H9 (cell line): ENCODE measurements at regions not wholly inside any gene's neighbourhood (a gene's known extent, or its start where the extent isn't known, plus 50 kb on each side); places are given as distances from the start of the nearest gene placed in this dataset.

Experiments
- DNase-seq: peaks from one replicate; pipeline ENCODE4 v3.0.0-alpha.2; 2017
- H2AFZ ChIP-seq: one replicate; pipeline ENCODE4 v1.6.1; 2013; ENCODE audit warnings: mild to moderate bottlenecking, low read length, control low read depth, moderate library complexity
- H2AK5ac ChIP-seq: 2 replicates; pipeline ENCODE4 v1.6.1; 2013; ENCODE audit warnings: low read length, control low read depth, mixed read lengths; ENCODE audit not compliant: insufficient read length
- H2BK120ac ChIP-seq: one replicate; pipeline ENCODE4 v1.6.1; 2013; ENCODE audit warnings: low read depth, mild to moderate bottlenecking, low read length, control low read depth, inconsistent platforms; ENCODE audit not compliant: poor library complexity, severe bottlenecking
- H2BK12ac ChIP-seq: 2 replicates; pipeline ENCODE4 v1.6.1; 2013; ENCODE audit warnings: low read length, control low read depth, mixed read lengths, low read depth; ENCODE audit not compliant: insufficient read length
- H2BK15ac ChIP-seq: 2 replicates; pipeline ENCODE4 v1.6.1; 2013; ENCODE audit warnings: low read depth, low read length, control low read depth
- H2BK20ac ChIP-seq: one replicate; pipeline ENCODE4 v1.6.1; 2013; ENCODE audit warnings: low read depth, mild to moderate bottlenecking, low read length, control low read depth, inconsistent platforms; ENCODE audit not compliant: poor library complexity, severe bottlenecking
- H2BK5ac ChIP-seq: 2 replicates; pipeline ENCODE4 v1.6.1; 2013; ENCODE audit warnings: low read length, control low read depth, mixed read lengths; ENCODE audit not compliant: insufficient read length
- H3K14ac ChIP-seq: 2 replicates; pipeline ENCODE4 v1.6.1; 2013; ENCODE audit warnings: low read length, control low read depth; ENCODE audit not compliant: insufficient read depth
- H3K18ac ChIP-seq: 2 replicates; pipeline ENCODE4 v1.6.1; 2013; ENCODE audit warnings: low read depth, mild to moderate bottlenecking, mixed read lengths, low read length, control low read depth; ENCODE audit not compliant: insufficient read length
- H3K23ac ChIP-seq: 2 replicates; pipeline ENCODE4 v1.6.1; 2013; ENCODE audit warnings: low read length, control low read depth, mixed read lengths, low read depth; ENCODE audit not compliant: insufficient read length
- H3K23me2 ChIP-seq: 2 replicates; pipeline ENCODE4 v1.6.1; 2013; ENCODE audit warnings: low read depth, mild to moderate bottlenecking, mixed read lengths, low read length, control low read depth; ENCODE audit not compliant: insufficient read length, poor library complexity, severe bottlenecking
- H3K27ac ChIP-seq: 2 replicates; pipeline ENCODE4 v1.5.1; 2013; ENCODE audit warnings: low read length, control low read depth, mixed read lengths, low read depth; ENCODE audit not compliant: insufficient read length
- H3K27me3 ChIP-seq: 2 replicates; pipeline ENCODE4 v1.6.1; 2013; ENCODE audit warnings: low read length, control low read depth, inconsistent platforms; ENCODE audit not compliant: insufficient read depth
- H3K4ac ChIP-seq: 2 replicates; pipeline ENCODE4 v1.6.1; 2013; ENCODE audit warnings: low read depth, mild to moderate bottlenecking, control low read depth, inconsistent platforms, low read length, moderate library complexity
- H3K4me1 ChIP-seq: 2 replicates; pipeline ENCODE4 v1.6.1; 2013; ENCODE audit warnings: low read length, control low read depth, inconsistent platforms; ENCODE audit not compliant: insufficient read depth
- H3K4me2 ChIP-seq: 2 replicates; pipeline ENCODE4 v1.6.1; 2013; ENCODE audit warnings: low read length, control low read depth, mixed read lengths; ENCODE audit not compliant: insufficient read length, insufficient read depth
- H3K56ac ChIP-seq: 2 replicates; pipeline ENCODE4 v1.6.1; 2013; ENCODE audit warnings: low read depth, mild to moderate bottlenecking, mixed read lengths, low read length, control low read depth; ENCODE audit not compliant: insufficient read length
- H3K79me1 ChIP-seq: 2 replicates; pipeline ENCODE4 v1.6.1; 2013; ENCODE audit warnings: low read depth, mild to moderate bottlenecking, moderate library complexity, low read length, control low read depth, inconsistent platforms; ENCODE audit not compliant: insufficient read depth, poor library complexity, severe bottlenecking
- H3K79me2 ChIP-seq: 2 replicates; pipeline ENCODE4 v1.6.1; 2013; ENCODE audit warnings: low read length, control low read depth, inconsistent platforms; ENCODE audit not compliant: insufficient read depth
- H3K9ac ChIP-seq: 2 replicates; pipeline ENCODE4 v1.6.1; 2013; ENCODE audit warnings: low read length, control low read depth, mixed read lengths; ENCODE audit not compliant: insufficient read length; ENCODE audit errors: extremely low read depth
- H3K9me3 ChIP-seq: one replicate; pipeline ENCODE4 v1.6.1; 2013; ENCODE audit warnings: low read depth, low read length, inconsistent platforms; ENCODE audit not compliant: control insufficient read depth
- H3T11ph ChIP-seq: one replicate; pipeline ENCODE4 v1.6.1; 2013; ENCODE audit warnings: mild to moderate bottlenecking, low read length, control low read depth, inconsistent platforms
- H4K20me1 ChIP-seq: one replicate; pipeline ENCODE4 v1.6.1; 2013; ENCODE audit not compliant: control insufficient read depth, insufficient read length, insufficient read depth
- H4K5ac ChIP-seq: 2 replicates; pipeline ENCODE4 v1.6.1; 2013; ENCODE audit warnings: low read depth, mild to moderate bottlenecking, mixed read lengths, low read length, control low read depth; ENCODE audit not compliant: insufficient read length
- H4K8ac ChIP-seq: replicated peaks from 2 replicates; pipeline ENCODE4 v1.6.1; 2013; ENCODE audit warnings: low read length, control low read depth, mixed read lengths, low read depth; ENCODE audit not compliant: insufficient read length
- H4K91ac ChIP-seq: 2 replicates; pipeline ENCODE4 v1.6.1; 2013; ENCODE audit warnings: low read depth, mild to moderate bottlenecking, moderate library complexity, mixed read lengths, low read length, control low read depth; ENCODE audit not compliant: insufficient read length
- H3K27ac Mint-ChIP-seq, 3 experiments: 2 replicates in 2 of 3; 3 replicates in 1 of 3; pipeline ENCODE4 v1.8.0; 2020 to 2021; ENCODE audit warnings: mixed read lengths in 3 of 3, mild to moderate bottlenecking in 1 of 3, moderate library complexity in 1 of 3
- H3K27me3 Mint-ChIP-seq: 2 replicates; pipeline ENCODE4 v1.8.0; 2021; ENCODE audit warnings: low read depth, mild to moderate bottlenecking, moderate library complexity, mixed read lengths
- H3K36me3 Mint-ChIP-seq, 3 experiments: 2 replicates in 2 of 3; 3 replicates in 1 of 3; pipeline ENCODE4 v1.8.0; 2020 to 2021; ENCODE audit warnings: low read depth in 3 of 3, mixed read lengths in 3 of 3; ENCODE audit not compliant: insufficient read depth in 1 of 3
- H3K4me1 Mint-ChIP-seq, 2 experiments: 2 replicates each; pipeline ENCODE4 v1.8.0; 2020; ENCODE audit warnings: mixed read lengths in 2 of 2
- H3K4me3 Mint-ChIP-seq, 2 experiments: 2 replicates in 1 of 2; 3 replicates in 1 of 2; pipeline ENCODE4 v1.8.0; 2020 to 2021; ENCODE audit warnings: mild to moderate bottlenecking in 2 of 2, mixed read lengths in 2 of 2, moderate library complexity in 1 of 2
- H3K9me3 Mint-ChIP-seq, 2 experiments: 2 replicates in 1 of 2; 3 replicates in 1 of 2; pipeline ENCODE4 v1.8.0; 2020; ENCODE audit warnings: mild to moderate bottlenecking in 2 of 2, mixed read lengths in 2 of 2, moderate library complexity in 1 of 2
- CTCF ChIP-seq: fragments of 200-600 bp; sonication (generic); conservative IDR thresholded peaks from 3 replicates; pipeline ENCODE4 v1.8.0; 2021; ENCODE audit warnings: antibody characterized with exemption, mild to moderate bottlenecking
- WGBS: extraction: QIAGEN DNeasy Blood & Tissue Kit; methylation state at CpG from one replicate; pipeline ENCODE4 v1.1.7; 2013; ENCODE audit warnings: missing lambda C conversion rate, low lambda C conversion rate, mixed read lengths; ENCODE audit not compliant: insufficient read length; ENCODE audit errors: extremely low coverage; 5-methylcytosine and 5-hydroxymethylcytosine counted together

GRCh38 chr7:84549409-84549808 is 354.8 kb upstream of the SEMA3A start:
- peaks cover 0 to 3% (median 0%) of the 10 kb centered on the region in 3 experiments; a peak in 2 of 7 replicates for H3K36me3 Mint-ChIP-seq
- no peak for DNase-seq
- TF ChIP-seq CTCF = no peak
- Histone ChIP-seq H3K79me2 (no peaks in the 10 kb centered on the region), H3K23me2 (no peaks in the 10 kb centered on the region), H4K20me1 (no peaks in the 10 kb centered on the region), H3K27me3 (no peaks in the 10 kb centered on the region), H2AK5ac (no peak overlapping the region), H2BK12ac (no peak overlapping the region), H3K4ac (no peak overlapping the region), H3K9me3 (no peaks in the 10 kb centered on the region), H4K8ac (no peak overlapping the region), H3K4me2 (no peak overlapping the region), H3K9ac (no peak overlapping the region), H2AFZ (no peak overlapping the region), H3K18ac (no peak overlapping the region), H2BK5ac (no peak overlapping the region), H3K56ac (no peak overlapping the region), H2BK20ac (no peak overlapping the region), H3K4me1 (no peaks in the 10 kb centered on the region), H3K14ac (no peak overlapping the region), H2BK15ac (no peak overlapping the region), H3T11ph (no peak overlapping the region), H2BK120ac (no peak overlapping the region), H4K5ac (no peak overlapping the region), H3K23ac (no peak overlapping the region), H3K79me1 (no peaks in the 10 kb centered on the region), H3K27ac (no peak overlapping the region), H4K91ac (no peak overlapping the region)
- peaks cover 23 to 31% of the 10 kb centered on the region in 2 experiments for H3K4me1 Mint-ChIP-seq
- no peak overlapping the region for H3K27ac Mint-ChIP-seq
- no peaks in the 10 kb centered on the region for H3K9me3 Mint-ChIP-seq
- H3K27me3 Mint-ChIP-seq = no peaks in the 10 kb centered on the region
- no peak overlapping the region for H3K4me3 Mint-ChIP-seq
- WGBS = no CpG with 5 or more reads among the region's 1 CpG
